GM19397 (cell line): ENCODE measurements at regions not wholly inside any gene's neighbourhood (a gene's known extent, or its start where the extent isn't known, plus 50 kb on each side); places are given as distances from the start of the nearest gene placed in this dataset.
"Not testable (repeated sequence)": the region's sequence is repeated elsewhere in the genome, so short reads cannot be mapped to it uniquely, and the experiment has no call there.

Experiments used
- ATAC-seq: cut with Tn5 transposase; IDR thresholded peaks from one replicate; pipeline ENCODE4 v1.9.1; 2021; ENCODE audit warnings: mild to moderate bottlenecking, moderate library complexity; ENCODE audit not compliant: unreplicated experiment

GRCh38 chr19:32063601-32064000, 281.8 kb upstream of the ZNF507 start:
- no peak for ATAC-seq

DNA sequence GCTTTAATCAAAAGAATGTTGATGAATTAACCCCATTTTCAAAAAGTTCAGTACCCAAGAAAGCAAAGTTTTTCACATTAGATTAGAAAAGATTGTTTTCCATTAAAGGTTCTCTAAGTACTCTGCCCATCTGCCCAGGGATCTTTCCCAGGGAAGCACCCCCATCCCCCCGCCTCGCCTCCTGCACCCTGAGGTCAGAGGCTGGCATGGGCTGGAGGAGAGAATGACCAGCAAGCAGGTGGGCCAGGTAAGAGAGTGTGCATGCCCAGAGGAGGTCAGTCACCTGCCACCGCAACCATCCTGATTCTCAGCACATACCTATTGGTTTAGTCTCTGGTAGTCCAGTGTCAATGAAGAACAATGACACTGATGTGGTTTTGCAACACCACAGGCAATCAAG, 279.4 kb upstream of the ZNF507 start:
- ATAC-seq = no peak

DNA sequence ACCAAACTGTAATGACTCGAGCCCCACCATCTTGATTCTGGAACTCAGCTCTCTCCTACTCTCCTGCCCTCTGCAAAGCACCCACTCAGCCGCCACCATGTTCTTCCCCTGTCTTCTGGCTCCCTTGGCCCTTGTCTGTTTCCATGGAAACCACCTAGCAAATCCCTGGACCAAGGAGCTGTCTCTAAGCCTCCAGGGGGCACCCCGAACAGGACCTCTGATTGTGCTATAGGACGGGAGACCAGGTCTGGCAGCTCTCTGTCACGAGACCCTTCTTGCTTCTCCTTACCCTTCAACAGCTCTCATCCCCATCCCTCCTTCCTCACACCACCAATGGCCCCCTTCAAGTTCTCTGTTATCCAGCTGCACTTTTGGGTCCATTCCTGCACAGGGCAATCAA, 277.7 kb upstream of the ZNF507 start:
- ATAC-seq = no peak

DNA sequence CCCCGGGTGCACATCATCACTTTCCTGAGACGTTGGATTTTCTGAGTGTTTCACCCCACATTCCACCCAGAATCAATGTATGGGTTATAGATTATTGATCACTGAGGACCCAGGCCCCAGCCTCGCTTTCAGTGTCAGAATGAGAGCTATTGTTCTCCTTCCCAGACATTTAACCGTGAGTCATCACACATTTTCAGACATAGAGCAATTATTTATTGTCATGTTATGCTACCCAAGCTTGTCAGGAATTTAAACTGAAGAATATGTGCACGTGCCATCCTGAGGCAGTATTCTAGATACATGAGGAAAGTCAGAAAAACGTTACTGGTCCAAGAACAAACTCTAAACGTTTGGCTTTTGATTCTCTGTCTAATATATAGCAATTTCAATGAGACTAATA, 276.6 kb upstream of the ZNF507 start:
- no peak for ATAC-seq

- no peak for ATAC-seq
These were observed 275.3 kb upstream of the ZNF507 start for GRCh38 chr19:32070101-32070500.

GRCh38 chr19:32082028-32082427, 263.4 kb upstream of the ZNF507 start:
- no peak for ATAC-seq

- ATAC-seq = not testable (repeated sequence)
These were observed 260.6 kb upstream of the ZNF507 start for GRCh38 chr19:32084756-32085363.

DNA sequence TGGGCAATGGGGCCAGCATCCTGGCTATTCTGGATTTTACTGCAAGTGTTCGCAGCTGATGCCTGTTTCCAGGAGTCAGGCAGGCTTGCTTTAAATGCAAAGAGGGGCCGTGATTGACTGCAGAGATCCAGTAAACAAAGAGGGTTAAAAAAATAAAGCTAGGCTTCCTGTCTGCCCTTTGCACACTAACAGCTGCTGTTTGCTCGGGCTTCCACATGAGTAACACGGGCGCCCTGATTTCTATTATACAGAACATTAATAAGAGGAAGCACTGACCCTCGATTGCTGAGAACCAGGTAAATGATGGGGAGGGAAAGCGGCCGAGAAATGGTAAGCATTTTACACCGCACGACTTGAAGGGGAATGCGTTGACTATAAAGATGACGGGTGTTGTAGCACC, 254.2 kb upstream of the ZNF507 start:
- ATAC-seq = no peak

DNA sequence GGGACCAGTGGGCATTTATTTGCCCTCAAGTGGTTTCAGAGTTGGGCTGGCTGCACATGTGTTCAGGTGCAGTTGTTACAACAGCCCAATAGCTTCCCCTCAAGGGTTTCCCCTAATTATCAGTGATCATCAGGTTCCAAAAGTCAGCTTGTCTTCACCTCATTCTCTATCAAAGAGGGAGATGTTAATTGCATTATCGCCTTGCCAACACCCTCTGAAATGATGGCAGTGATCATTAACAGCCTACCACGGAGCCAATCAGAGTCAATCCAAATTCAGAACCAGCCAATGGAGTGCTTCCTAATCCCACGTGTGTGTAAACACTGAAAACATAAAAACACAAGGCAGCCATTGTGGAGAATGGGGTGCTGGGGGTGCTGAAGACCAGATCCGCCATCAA, 248.4 kb upstream of the ZNF507 start:
- no peak for ATAC-seq

DNA sequence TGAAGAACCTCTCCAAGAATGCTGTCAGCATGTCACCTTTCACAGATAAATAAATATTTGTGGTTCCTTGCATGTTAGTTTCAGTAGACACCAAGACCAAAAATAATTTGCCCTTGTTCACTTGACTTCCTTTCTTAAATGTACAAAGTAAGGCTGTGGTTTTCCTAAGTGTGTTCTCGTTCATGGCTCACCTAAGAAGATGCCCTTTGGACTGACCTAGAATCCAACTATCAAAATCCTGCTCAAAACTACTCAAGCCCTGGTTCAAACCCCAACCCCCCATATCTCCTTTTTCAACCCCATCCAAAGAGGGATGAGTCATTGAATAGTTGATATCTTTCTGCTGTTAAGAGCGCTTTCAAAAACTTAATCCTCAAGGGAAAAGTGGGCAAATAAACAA, 247.8 kb upstream of the ZNF507 start:
- no peak for ATAC-seq

DNA sequence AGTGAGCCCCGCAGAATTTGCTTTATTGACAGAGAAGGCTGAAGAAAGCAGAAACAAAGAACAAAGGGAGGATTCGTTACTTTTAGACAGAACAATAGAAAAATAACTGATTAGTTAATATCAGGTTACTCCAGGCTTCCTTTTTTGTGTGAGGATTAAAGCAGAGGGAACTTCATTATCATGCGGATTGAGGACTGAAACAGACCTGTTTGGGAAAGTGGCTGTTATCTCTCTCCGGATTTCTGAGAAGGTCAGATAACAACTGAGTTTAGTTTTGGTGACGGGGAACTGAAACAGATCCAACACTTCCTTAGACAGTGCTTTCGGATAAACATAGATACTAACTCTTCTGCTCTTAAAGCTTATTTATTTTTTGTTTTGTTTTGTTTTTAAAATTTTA, 246.4 kb upstream of the ZNF507 start:
- no peak for ATAC-seq

- no peak for ATAC-seq
These were observed 244.2 kb upstream of the ZNF507 start for GRCh38 chr19:32101206-32101605.

DNA sequence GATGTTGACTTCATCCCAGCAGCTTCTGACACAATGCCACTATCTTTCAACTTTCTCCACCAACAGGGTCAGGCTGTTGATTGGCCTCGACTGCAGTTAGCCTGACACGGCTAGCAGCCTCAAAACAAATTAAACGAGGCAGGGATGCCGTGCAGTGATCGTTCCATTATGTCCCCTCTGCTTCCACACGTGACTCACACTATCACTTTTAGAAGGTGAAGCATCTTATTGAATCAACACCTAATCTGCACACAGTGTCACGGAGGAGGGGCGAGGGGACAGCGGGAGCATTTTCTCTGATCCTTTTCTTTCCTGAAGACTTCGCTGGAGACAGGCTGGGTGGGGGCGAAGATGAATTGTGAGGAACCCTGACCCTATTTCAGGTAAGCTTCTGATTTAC, 241.9 kb upstream of the ZNF507 start:
- no peak for ATAC-seq

- ATAC-seq = no peak
These were observed 241.1 kb upstream of the ZNF507 start for GRCh38 chr19:32104153-32104849.

- ATAC-seq = no peak
These were observed 240.6 kb upstream of the ZNF507 start for GRCh38 chr19:32104850-32105235.

DNA sequence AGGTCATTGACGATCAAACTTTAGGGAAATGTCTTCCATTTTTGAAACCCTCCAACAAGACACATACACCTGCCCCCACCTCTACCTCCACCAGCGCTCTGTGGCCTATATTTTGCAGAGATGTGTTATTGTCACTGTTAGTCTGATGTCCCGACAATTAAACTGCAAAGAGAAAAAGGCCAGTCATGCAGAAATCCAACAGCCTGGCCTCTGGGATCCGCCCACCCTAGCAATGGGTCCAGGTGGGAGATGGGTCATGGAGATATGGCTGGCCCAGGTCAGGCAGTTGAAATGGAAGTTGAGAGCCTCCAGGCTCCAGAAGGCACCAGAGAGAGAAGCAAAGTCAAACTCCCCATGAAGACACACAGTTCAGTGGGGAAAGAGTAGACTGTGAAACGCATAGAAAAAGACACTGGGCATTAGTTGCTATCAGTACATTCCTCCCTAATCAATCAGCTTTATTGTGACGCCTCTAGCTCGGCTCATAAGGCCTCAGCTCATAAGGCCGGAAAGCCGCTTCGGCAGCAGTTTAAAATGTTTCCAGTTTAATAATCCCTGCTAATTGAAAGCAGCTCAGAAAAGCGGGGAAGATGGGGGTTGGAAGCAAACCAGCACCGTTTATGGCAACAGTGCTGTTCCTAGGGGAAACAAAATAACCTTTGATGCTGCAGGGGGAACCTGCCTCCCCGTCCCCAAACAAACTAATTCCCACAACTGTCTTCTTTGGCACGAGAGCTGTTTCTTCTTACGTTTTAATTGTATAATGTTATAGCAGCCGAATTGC, 239.7 kb upstream of the ZNF507 start:
- ATAC-seq = no peak

DNA sequence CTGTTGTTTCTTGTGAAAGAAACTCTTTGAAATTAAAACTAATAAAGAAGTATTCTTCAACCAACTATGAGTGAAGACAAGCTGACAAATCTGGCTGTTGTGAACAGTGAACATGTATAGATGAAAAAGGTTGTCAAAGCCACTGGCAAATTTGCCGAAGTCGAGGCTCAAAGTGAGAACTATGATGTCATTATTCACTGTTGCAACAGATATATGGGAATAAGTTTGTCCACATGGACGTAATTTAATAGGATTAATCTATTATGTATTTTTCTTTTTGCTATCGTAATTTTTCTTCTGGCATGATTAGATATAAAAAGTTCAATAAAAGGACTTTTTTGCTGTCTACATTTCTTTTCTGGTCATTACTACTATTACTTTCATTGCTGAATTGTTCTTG, 223.2 kb upstream of the ZNF507 start:
- no peak for ATAC-seq

GRCh38 chr19:32123355-32123940, 222.0 kb upstream of the ZNF507 start:
- no peak for ATAC-seq

DNA sequence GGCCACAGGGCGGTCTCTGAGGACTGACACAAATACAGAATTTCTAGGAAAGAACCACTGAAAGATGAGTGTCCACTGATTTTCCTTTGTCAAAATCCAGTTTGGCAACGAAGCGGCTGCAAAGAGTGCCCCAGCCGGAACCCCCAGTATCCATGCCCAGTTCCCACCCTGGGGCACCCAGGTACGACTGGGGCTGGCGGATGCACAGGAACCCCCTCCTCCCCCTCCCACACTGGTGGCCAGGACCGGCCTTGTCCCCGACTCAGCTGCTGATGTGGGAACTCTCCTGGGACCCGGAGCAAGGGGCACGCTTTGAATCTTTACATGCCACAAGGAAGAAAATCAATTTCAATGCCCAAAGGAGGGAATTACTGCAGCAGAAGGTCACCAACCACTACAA, 220.8 kb upstream of the ZNF507 start:
- ATAC-seq = no peak

GRCh38 chr19:32129141-32129540, 216.3 kb upstream of the ZNF507 start:
- ATAC-seq = no peak

DNA sequence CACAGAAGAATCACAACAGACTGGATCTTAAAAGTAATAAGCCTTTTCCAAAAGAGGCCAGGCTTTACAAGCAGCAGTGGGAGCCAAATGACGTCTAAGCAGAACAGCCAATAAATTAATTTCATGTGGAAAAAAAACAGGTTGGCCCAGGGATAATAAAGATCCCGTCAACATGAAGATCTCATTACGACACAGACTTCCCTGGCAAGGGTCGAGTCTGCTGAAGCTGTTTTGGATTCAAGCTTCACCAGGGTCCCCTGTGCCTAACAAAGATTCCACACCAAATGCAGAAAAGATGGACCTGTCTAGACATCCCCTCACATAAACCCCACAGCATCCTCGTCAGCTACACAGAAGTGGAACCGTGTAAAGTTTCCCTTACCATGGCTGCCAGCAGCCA, 215.1 kb upstream of the ZNF507 start:
- no peak for ATAC-seq

- no peak for ATAC-seq
These were observed 214.4 kb upstream of the ZNF507 start for GRCh38 chr19:32131005-32131404.
